Gastrocnemius medialis (tissue), 4 donors: ENCODE measurements at regions not wholly inside any gene's neighbourhood (a gene's known extent, or its start where the extent isn't known, plus 50 kb on each side); places are given as distances from the start of the nearest gene placed in this dataset.

Experiments used
- POLR2A ChIP-seq, 2 donors: fragments of 450-650 bp; IDR thresholded peaks; one replicate each; pipeline ENCODE4 v1.6.1; 2017; ENCODE audit warnings: antibody characterized with exemption in 2 of 2, mild to moderate bottlenecking in 2 of 2, moderate library complexity in 2 of 2
- TF ChIP-seq, protein P1 (sequence below), 5 experiments: fragments of 450-650 bp in 3 of 5; fragments of 200-600 bp in 2 of 5; sonication (generic) in 2 of 5; IDR thresholded peaks in 4 of 5; conservative IDR thresholded peaks in 1 of 5; 1 replicate in 4 of 5; 2 replicates in 1 of 5; pipeline ENCODE4 v1.5.1; 2016 to 2019; ENCODE audit warnings: antibody characterized with exemption in 5 of 5, mild to moderate bottlenecking in 3 of 5, moderate library complexity in 3 of 5

DNA sequence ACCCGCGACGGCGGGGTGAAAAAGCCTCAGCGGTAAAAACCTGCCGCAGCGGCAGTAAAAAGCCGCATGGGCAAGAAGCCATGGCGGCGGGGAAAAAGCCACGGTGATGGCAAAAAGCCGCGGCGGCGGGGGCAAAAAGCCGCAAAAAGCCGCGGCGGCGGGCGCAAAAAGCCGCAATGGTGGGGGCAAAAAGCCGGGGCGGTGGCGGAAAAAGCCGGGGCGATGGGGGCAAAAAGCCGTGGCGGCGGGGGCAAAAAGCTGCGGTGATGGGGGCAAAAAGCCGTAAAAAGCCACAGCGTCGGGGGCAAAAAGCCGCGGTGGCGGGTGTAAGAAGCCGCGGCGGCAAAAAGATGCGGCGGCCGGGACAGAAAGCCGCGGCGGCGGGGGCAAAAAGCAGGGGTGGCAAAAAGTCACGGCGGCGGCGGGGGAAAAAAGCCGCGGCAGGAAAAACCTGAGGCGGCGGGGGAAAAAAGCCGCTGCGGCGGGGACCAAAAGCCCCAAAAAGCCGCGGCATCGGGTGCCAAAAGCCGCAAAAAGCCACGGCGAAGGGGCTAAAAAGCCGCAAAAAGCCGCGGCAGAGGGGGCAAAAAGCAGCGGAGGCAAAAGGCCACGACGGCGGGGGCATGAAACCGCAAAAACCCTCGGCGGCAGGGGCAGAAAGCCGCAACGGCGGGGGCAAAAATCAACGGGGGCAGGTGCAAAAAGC, 488.5 kb downstream of the ZNF33B start:
- TF ChIP-seq, protein P1, sequence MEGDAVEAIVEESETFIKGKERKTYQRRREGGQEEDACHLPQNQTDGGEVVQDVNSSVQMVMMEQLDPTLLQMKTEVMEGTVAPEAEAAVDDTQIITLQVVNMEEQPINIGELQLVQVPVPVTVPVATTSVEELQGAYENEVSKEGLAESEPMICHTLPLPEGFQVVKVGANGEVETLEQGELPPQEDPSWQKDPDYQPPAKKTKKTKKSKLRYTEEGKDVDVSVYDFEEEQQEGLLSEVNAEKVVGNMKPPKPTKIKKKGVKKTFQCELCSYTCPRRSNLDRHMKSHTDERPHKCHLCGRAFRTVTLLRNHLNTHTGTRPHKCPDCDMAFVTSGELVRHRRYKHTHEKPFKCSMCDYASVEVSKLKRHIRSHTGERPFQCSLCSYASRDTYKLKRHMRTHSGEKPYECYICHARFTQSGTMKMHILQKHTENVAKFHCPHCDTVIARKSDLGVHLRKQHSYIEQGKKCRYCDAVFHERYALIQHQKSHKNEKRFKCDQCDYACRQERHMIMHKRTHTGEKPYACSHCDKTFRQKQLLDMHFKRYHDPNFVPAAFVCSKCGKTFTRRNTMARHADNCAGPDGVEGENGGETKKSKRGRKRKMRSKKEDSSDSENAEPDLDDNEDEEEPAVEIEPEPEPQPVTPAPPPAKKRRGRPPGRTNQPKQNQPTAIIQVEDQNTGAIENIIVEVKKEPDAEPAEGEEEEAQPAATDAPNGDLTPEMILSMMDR (IDR thresholded peaks at IDR 0.05 in 4 of 5, conservative IDR thresholded peaks at IDR 0.05 in 1 of 5), result no peak
- TF ChIP-seq POLR2A (IDR thresholded peaks at IDR 0.05), result no peak
